Stimulated activated CD4-positive, alpha-beta T cell treated with anti-CD3 and anti-CD28 coated beads, Interleukin-12 subunit alpha, Interleukin-12 subunit beta, amount 100 ng/mL, for 4 hours (primary cell): ENCODE measurements at regions not wholly inside any gene's neighbourhood (a gene's known extent, or its start where the extent isn't known, plus 50 kb on each side); places are given as distances from the start of the nearest gene placed in this dataset.

Experiments used
- DNase-seq: peaks from one replicate; pipeline ENCODE4 v3.0.0-alpha.2; 2020

DNA sequence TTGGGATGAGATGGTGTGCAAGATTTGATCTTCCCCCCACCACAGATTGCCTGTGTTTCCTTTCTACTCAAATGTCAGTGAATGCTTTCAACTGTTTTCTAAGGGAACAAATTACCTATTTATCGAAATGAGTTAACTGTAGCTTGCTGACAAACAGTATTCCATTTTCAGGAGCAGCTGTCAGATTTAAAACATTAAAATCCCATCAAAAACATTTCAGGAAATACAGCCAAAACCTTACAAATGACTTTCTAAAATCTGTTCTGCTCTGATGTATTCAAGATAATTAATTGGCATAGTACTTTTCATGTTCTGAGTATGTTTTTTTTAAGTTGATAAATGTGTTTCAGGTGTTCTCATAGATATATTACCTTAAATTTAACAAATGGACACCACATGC, 158.0 kb upstream of the DMRTA1 start:
- no peak for DNase-seq

DNA sequence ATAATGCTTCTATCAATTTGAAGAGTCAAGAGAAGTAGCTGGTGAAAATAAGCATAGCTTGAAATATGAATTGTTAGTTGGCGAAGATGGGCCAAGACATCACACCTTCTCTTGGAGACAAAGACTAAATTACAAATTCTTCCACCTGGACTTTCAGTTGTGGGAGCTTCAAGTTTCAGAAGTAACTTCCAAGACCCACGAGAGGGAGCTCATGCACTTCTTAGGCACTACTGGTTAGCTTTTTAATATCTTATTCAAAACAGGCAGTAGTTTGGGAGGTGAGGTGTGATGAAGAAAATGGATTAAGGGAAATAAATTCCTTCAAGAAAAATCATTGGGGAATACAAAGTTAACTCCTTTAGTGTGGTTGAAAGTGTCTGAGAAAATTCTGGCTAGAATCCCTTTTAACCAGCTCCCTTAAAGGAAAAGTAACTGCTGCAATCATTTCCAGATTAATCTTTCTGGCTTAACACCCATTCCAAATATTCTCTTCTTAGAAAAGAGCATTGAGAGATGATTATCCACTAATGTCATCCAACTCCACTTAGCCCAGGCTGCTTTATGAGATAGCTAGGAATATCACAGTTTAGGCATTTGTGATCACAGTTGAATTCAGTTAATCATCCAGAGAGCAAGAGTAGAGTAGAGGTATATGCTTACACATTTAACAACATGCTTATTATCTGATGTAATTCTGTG, 139.5 kb upstream of the DMRTA1 start:
- no peak for DNase-seq

DNA sequence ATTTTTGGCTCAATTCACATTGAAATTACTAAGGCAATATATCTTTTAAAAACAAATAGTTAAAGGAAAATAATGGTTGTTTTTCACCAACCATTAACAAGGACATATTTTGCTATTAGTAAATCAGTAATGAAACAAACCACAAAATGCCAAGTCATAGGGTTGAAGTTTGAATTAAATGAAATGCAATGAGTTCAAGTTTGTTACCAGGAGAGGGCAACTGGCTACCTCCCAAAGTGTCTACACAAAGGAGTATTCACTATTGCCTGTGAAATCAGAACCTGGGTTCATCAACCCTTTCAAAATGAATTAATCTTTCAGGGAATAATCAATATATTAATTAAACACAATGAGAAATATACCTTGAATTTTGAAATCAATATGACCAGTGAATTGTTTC, 138.4 kb upstream of the DMRTA1 start:
- DNase-seq, result no peak

DNA sequence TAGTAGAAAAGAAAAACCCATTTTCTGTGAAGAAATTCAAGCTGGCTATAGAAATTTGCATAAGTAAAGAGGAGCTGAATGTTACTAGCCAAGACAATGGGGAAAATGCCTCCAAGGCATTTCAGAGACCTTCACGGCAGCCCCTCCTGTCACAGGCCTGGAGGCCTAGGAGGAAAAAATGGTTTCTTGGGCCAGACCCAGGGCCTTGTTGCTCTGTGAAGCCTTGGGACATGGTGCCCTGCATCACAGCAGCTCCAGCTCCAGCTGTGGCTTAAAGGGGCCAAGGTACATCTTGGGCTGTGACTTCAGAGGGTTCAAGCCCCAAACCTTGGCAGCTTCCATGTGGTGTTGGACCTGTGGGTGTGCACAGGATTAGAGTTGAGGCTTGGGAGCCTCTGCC, 130.0 kb upstream of the DMRTA1 start:
- DNase-seq, result no peak

- DNase-seq, result no peak
Observed at GRCh38 chr9:22331533-22331932, 115.1 kb upstream of the DMRTA1 start.

- no peak for DNase-seq
Observed at GRCh38 chr9:22332202-22332601, 114.4 kb upstream of the DMRTA1 start.

DNA sequence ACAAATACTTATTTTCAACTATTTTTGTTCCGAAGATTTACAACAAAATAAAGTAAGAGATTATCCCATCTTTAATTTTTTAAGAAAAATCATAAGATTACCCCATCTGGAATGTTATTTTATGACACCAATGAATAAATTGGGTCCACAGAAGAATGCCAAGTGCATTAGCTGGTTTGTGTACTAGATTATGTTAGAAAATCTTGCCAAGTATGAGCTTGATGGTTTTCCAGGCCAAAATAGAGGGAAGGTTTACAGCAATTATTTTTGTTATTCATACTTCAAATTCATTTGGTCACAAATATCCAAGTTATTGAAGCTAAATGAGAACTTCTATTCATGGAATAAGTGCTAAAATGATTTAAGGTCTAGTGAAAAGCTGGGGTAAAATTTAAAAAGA, 109.4 kb upstream of the DMRTA1 start:
- no peak for DNase-seq

GRCh38 chr9:22342491-22343217, 104.0 kb upstream of the DMRTA1 start:
- no peak for DNase-seq

- no peak for DNase-seq
Observed at GRCh38 chr9:22343218-22343611, 103.4 kb upstream of the DMRTA1 start.

- no peak for DNase-seq
Observed at GRCh38 chr9:22354699-22355384, 91.8 kb upstream of the DMRTA1 start.

- DNase-seq, result no peak
Observed at GRCh38 chr9:22356985-22357384, 89.6 kb upstream of the DMRTA1 start.

- DNase-seq, result no peak
Observed at GRCh38 chr9:22363421-22363887, 83.2 kb upstream of the DMRTA1 start.

DNA sequence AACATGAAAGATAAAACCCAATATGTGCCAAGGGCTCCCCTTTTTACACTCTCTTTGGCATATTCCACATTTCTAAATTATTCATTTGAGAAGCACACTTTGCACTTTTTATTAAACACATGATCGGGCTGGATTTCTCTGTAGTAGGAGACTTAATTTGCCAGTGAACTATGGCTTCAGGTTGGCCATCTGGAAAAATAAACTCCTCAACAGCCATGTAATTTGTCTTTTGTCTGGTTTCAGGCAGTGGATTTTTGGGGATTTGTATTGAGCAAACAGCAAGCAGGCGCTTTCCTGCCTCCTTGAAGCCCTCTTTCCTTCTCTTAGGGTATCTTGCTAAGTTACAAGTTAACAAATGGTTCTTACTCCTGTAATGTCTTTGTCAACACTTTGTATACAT, 73.0 kb upstream of the DMRTA1 start:
- DNase-seq, result no peak

DNA sequence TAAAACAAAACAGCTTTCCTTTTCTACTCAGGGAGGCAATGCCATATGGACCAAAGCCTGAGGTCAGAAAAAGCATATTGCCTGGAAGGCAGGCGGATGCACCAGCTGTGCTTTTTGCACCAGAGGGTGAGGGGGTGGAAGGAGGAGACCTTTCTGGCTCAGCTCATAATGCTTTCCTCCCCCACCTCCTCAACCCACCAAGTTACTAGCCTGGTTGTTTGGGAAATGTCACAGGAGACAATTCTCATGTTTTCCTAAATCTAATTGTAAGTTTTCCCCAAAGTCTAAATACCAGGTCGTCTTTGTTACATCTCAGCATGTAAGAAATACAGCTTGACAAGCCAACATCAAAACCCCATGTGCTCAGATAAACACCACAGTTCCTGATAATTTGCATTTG, 72.6 kb upstream of the DMRTA1 start:
- DNase-seq, result no peak

DNA sequence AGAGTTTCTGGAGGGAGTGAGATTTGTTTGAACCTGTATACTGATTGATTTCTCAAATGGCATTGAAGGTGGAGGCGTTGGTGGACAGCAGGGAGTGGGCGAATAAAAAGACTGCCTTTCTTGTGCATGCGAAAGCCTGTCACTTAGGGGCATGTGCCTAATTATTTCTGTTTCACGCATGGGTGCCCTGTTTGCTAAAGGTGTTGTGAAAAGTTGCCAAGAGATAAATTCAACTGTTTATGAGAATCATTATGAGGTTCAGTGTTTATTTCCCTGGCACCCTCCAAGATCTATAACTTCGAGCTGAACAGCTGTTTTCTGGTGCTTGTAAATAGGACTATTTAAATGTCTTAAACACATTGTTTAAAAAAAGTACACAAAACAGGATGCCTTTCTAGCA, 67.4 kb upstream of the DMRTA1 start:
- DNase-seq, result no peak

DNA sequence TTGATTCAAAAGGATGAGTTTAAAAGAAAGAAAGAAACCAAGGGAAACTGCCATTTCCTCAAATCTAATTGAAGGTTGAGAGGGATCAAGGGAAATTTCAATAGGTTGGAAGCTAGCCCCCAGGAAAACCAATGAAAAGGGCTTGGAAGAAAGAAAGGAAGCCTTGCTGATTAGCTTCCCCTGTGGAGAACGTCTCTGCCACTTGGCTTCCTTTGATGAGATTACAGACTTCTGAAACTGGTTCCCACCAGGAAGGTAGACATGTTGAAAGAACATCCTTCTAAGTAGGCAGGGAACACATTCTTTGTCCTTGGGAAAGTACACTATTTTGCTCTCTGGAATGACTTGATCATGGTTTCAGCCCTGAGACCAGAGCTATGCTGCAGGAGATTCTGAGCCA, 65.5 kb upstream of the DMRTA1 start:
- no peak for DNase-seq

DNA sequence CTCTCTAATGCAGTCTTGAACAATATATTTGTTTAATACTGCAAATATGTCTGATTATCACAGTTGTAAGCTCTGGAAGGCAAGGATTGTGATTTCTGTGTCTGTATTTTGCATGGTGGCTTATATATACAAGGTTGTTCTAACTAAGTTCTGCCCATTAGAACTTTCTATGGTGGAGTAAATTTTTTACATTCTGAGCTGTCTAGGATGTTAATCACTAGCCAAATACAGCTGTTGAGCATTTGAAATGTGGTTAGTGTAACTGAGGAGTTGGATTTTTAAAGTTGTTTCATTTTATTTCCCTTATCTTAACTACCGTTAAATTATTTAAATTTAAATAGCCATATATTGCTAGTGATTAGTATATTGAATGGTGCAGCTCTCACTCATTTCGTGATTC, 64.3 kb upstream of the DMRTA1 start:
- no peak for DNase-seq

GRCh38 chr9:22383718-22384117, 62.9 kb upstream of the DMRTA1 start:
- DNase-seq, result no peak

- no peak for DNase-seq
Observed at GRCh38 chr9:22389271-22389670, 57.4 kb upstream of the DMRTA1 start.

DNA sequence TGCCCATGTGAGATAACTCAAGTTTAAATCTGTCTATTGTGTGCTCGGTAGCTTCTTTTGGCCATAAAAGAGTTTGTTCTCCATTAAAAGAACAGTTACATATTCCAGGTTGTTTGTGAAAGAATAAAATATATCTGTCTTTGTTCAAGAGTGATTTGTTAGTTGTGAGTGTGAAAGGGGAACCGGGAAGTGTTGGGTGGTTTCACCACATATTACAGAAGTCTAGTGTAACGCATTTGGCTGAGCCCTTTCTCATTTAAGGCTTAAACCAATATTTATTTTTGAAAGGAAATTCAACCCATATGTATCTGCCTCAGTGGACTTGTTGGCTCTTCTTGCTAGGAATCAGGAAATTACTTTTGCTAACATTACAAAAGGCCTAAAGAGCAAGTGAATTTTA, 54.1 kb upstream of the DMRTA1 start:
- no peak for DNase-seq

GRCh38 chr9:22395687-22396141, 50.9 kb upstream of the DMRTA1 start:
- DNase-seq, result no peak
